GM12878 (cell line): ENCODE measurements at regions not wholly inside any gene's neighbourhood (a gene's known extent, or its start where the extent isn't known, plus 50 kb on each side); places are given as distances from the start of the nearest gene placed in this dataset.

Experiments
- ATAC-seq: fragments of 200-7000 bp; cut with Tn5 transposase; 3 replicates; pipeline ENCODE4 v1.9.1; 2020; ENCODE audit warnings: mild to moderate bottlenecking, moderate library complexity
- BruUV-seq: library from RNA; stranded (reverse); fragments of 400-500 nt; replicated peaks from 2 replicates; lab custom pipeline; 2021; lab: Mats Ljungman, UMichigan
- CTCF ChIA-PET: fragments of 300-600 bp; sonication (Branson Sonifier 250); formaldehyde crosslinking; extraction: SDS; loops from one replicate; lab custom pipeline; 2021; ENCODE audit warnings: inconsistent platforms; lab: Yijun Ruan, JAX
- POLR2A ChIA-PET: fragments of 350-600 bp; formaldehyde crosslinking; extraction: SDS; loops from one replicate; lab custom pipeline; 2021; ENCODE audit warnings: inconsistent platforms; lab: Charles Lee
- RAD21 ChIA-PET: fragments of 300-600 bp; sonication (Branson Sonifier 250); formaldehyde crosslinking; loops from one replicate; lab custom pipeline; 2023; ENCODE audit warnings: antibody characterized with exemption; ENCODE audit not compliant: unreplicated experiment; lab: Charles Lee
- SMC1A ChIA-PET: fragments of 300-600 bp; sonication (Branson Sonifier 250); formaldehyde crosslinking; loops from one replicate; lab custom pipeline; 2023; ENCODE audit not compliant: unreplicated experiment, uncharacterized antibody; lab: Charles Lee
- DNase-seq: peaks from one replicate; pipeline ENCODE4 v3.0.0-alpha.2; 2011; ENCODE audit warnings: low read depth, low spot score
- FAIRE-seq: peaks from 3 replicates; lab custom pipeline; 2011; peaks lifted over from hg19 to GRCh38; lab: Jason Lieb, UNC
- H2AFZ ChIP-seq: 2 replicates; pipeline ENCODE4 v1.6.0; 2011; ENCODE audit warnings: low read depth, low read length, control low read depth; ENCODE audit not compliant: control insufficient read depth
- H3K27ac ChIP-seq: 2 replicates; pipeline ENCODE4 v1.5.1; 2011; ENCODE audit warnings: control low read depth; ENCODE audit not compliant: control insufficient read depth, insufficient read depth
- H3K27me3 ChIP-seq, 2 experiments: replicated peaks in 1 of 2; 2 replicates each; pipeline versions ENCODE4 v1.6.0 to v1.6.1; 2011; ENCODE audit warnings: low read length in 1 of 2; ENCODE audit not compliant: control insufficient read depth in 2 of 2, insufficient read depth in 2 of 2
- H3K36me3 ChIP-seq, 2 experiments: 2 replicates each; pipeline ENCODE4 v1.5.1; 2011; ENCODE audit warnings: low read length in 1 of 2; ENCODE audit not compliant: control insufficient read depth in 2 of 2, insufficient read depth in 2 of 2
- H3K4me1 ChIP-seq: 2 replicates; pipeline ENCODE4 v1.6.1; 2011; ENCODE audit warnings: mild to moderate bottlenecking, low read length, moderate library complexity, mixed read lengths; ENCODE audit not compliant: control insufficient read depth, insufficient read depth
- H3K4me2 ChIP-seq: 2 replicates; pipeline ENCODE4 v1.6.0; 2011; ENCODE audit warnings: control low read depth; ENCODE audit not compliant: control insufficient read depth, insufficient read depth
- H3K4me3 ChIP-seq: fragments of 200-600 bp; sonication (generic); 2 replicates; pipeline ENCODE4 v1.5.1; 2016
- H3K79me2 ChIP-seq: 2 replicates; pipeline ENCODE4 v1.6.0; 2011; ENCODE audit warnings: low read length; ENCODE audit not compliant: control insufficient read depth, insufficient read depth
- H3K9ac ChIP-seq: 2 replicates; pipeline ENCODE4 v1.8.0; 2011; ENCODE audit warnings: low read length, control low read depth, mixed read lengths; ENCODE audit not compliant: control insufficient read depth, insufficient read depth
- H3K9me3 ChIP-seq: replicated peaks from 3 replicates; pipeline ENCODE4 v1.5.1; 2011; ENCODE audit warnings: mild to moderate bottlenecking, low read length; ENCODE audit not compliant: control insufficient read depth, insufficient read depth
- H4K20me1 ChIP-seq: 2 replicates; pipeline ENCODE4 v1.6.0; 2011; ENCODE audit not compliant: control insufficient read depth, insufficient read depth
- ASH2L ChIP-seq: fragments of 300-600, 200-600 bp; sonication (generic); IDR thresholded peaks from 2 replicates; pipeline ENCODE4 v1.6.1; 2017; ENCODE audit warnings: low read depth, mild to moderate bottlenecking, borderline replicate concordance
- BHLHE40 ChIP-seq, 2 experiments: fragments of 450-650 bp in 1 of 2; IDR thresholded peaks; 2 replicates each; pipeline ENCODE4 v1.6.1; 2011 to 2017; ENCODE audit warnings: low read depth in 2 of 2, borderline replicate concordance in 1 of 2, improper control_type of control experiment in 1 of 2, low read length in 1 of 2, mild to moderate bottlenecking in 1 of 2
- IRF4 ChIP-seq: IDR thresholded peaks from 2 replicates; pipeline ENCODE4 v1.6.1; 2011; ENCODE audit warnings: low read depth, low read length
- NRF1 ChIP-seq: conservative IDR thresholded peaks from 2 replicates; pipeline ENCODE4 v1.6.1; 2011; ENCODE audit warnings: mild to moderate bottlenecking, low read depth, low read length, improper control_type of control experiment
- PAX8 ChIP-seq: fragments of 450-650 bp; IDR thresholded peaks from 2 replicates; pipeline ENCODE4 v1.6.1; 2017; ENCODE audit warnings: mild to moderate bottlenecking, moderate library complexity
- RAD21 ChIP-seq: IDR thresholded peaks from 2 replicates; pipeline ENCODE4 v1.6.1; 2011; ENCODE audit warnings: mild to moderate bottlenecking, low read depth, low read length, moderate library complexity; ENCODE audit not compliant: insufficient read depth
- SKIL ChIP-seq: fragments of 450-650 bp; IDR thresholded peaks from 2 replicates; pipeline ENCODE4 v1.6.1; 2017; ENCODE audit warnings: mild to moderate bottlenecking, low read depth, inconsistent platforms; ENCODE audit not compliant: poor library complexity, severe bottlenecking
- SMC3 ChIP-seq: IDR thresholded peaks from 2 replicates; pipeline ENCODE4 v1.6.1; 2011; ENCODE audit warnings: low read length, improper control_type of control experiment, borderline replicate concordance
- TCF3 ChIP-seq: IDR thresholded peaks from 2 replicates; pipeline ENCODE4 v1.6.1; 2012; ENCODE audit warnings: low read depth, mild to moderate bottlenecking, low read length, borderline replicate concordance; ENCODE audit not compliant: insufficient read depth
- YBX1 ChIP-seq: fragments of 450-650 bp; IDR thresholded peaks from 2 replicates; pipeline ENCODE4 v1.6.1; 2016; ENCODE audit warnings: antibody characterized with exemption
- ZNF24 ChIP-seq: fragments of 450-650 bp; IDR thresholded peaks from 2 replicates; pipeline ENCODE4 v1.6.1; 2017; ENCODE audit warnings: antibody characterized with exemption, mild to moderate bottlenecking
- WGBS: methylation state at CpG from one replicate; pipeline ENCODE4 v1.1.6; 2016; ENCODE audit warnings: low lambda C conversion rate; ENCODE audit not compliant: insufficient replicate concordance, insufficient coverage; ENCODE audit errors: missing lambda C conversion rate; 5-methylcytosine and 5-hydroxymethylcytosine counted together
- in situ Hi-C: fragments of 300-500 bp; cut with MboI; formaldehyde crosslinking; loops from 9 replicates; pipeline ENCODE4 v1.14.3; 2018; ENCODE audit warnings: mixed read lengths
- intact Hi-C: fragments of 100-400 bp; cut with micrococcal nuclease; formaldehyde crosslinking; loops from one replicate; pipeline ENCODE4 v1.14.2; 2022; ENCODE audit not compliant: unreplicated experiment
- TF ChIP-seq, protein P1 (sequence below): fragments of 450-650 bp; IDR thresholded peaks from 2 replicates; pipeline ENCODE4 v1.6.1; 2017; ENCODE audit warnings: low read depth, mild to moderate bottlenecking, moderate library complexity
- TF ChIP-seq, protein P2 (sequence below): IDR thresholded peaks from 2 replicates; pipeline ENCODE4 v1.6.1; 2011; ENCODE audit warnings: low read depth, mild to moderate bottlenecking, low read length, moderate library complexity, borderline replicate concordance; ENCODE audit errors: extremely low read depth

GRCh38 chr16:51542981-51543815 is 392.1 kb upstream of the SALL1 start:
- no peak overlapping the region for H3K9ac ChIP-seq
- no peak for ATAC-seq
- no peak overlapping the region for H3K4me3 ChIP-seq
- H3K27me3 ChIP-seq = no peaks in the 10 kb centered on the region
- no peak overlapping the region for H3K27ac ChIP-seq
- SMC1A ChIA-PET = interaction anchor here (1.1 kb wide), 1 partner anchor 16 kb away, joined by 3 read pairs; no protein-coding TSS in a partner anchor
- DNase-seq = no peak
- intact Hi-C loops = no loop called here
- H3K4me2 ChIP-seq = no peak overlapping the region
- 40% methylated on average over 12 of the region's 12 CpGs for WGBS
- no peak overlapping the region for H2AFZ ChIP-seq
- no peaks in the 10 kb centered on the region for H4K20me1 ChIP-seq
- in situ Hi-C loops = no loop called here
- RAD21 ChIA-PET = no interaction called here
- no peaks in the 10 kb centered on the region for H3K79me2 ChIP-seq
- FAIRE-seq = no peak
- no peaks in the 10 kb centered on the region for H3K9me3 ChIP-seq
- POLR2A ChIA-PET = no interaction called here
- no TSS peak for BruUV-seq
- H3K36me3 ChIP-seq = no peaks in the 10 kb centered on the region
- TF ChIP-seq TCF3 (no peak), ZNF24 (no peak), PAX8 (no peak), SKIL (no peak), NRF1 (no peak), RAD21 (no peak), IRF4 (no peak), SMC3 (no peak), BHLHE40 (IDR thresholded peaks at IDR 0.05; ENCODE audit: borderline replicate concordance in 1 of 2, low read depth in 2 of 2, low read length in 1 of 2) (no peak), ASH2L (no peak), YBX1 (no peak)
- TF ChIP-seq, protein P1, sequence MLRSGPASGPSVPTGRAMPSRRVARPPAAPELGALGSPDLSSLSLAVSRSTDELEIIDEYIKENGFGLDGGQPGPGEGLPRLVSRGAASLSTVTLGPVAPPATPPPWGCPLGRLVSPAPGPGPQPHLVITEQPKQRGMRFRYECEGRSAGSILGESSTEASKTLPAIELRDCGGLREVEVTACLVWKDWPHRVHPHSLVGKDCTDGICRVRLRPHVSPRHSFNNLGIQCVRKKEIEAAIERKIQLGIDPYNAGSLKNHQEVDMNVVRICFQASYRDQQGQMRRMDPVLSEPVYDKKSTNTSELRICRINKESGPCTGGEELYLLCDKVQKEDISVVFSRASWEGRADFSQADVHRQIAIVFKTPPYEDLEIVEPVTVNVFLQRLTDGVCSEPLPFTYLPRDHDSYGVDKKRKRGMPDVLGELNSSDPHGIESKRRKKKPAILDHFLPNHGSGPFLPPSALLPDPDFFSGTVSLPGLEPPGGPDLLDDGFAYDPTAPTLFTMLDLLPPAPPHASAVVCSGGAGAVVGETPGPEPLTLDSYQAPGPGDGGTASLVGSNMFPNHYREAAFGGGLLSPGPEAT = no peak
- TF ChIP-seq, protein P2, sequence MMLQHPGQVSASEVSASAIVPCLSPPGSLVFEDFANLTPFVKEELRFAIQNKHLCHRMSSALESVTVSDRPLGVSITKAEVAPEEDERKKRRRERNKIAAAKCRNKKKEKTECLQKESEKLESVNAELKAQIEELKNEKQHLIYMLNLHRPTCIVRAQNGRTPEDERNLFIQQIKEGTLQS = no peak
- CTCF ChIA-PET = no interaction called here
- no peaks in the 10 kb centered on the region for H3K4me1 ChIP-seq
